A673 (cell line): ENCODE measurements at regions not wholly inside any gene's neighbourhood (a gene's known extent, or its start where the extent isn't known, plus 50 kb on each side); places are given as distances from the start of the nearest gene placed in this dataset.

Experiments
- BruUV-seq: library from RNA; stranded (reverse); fragments of 400-500 nt; replicated peaks from 2 replicates; lab custom pipeline; 2021; lab: Mats Ljungman, UMichigan
- CTCF ChIA-PET: fragments of 300-600 bp; sonication (Branson Sonifier 250); formaldehyde crosslinking; loops from one replicate; lab custom pipeline; 2022; ENCODE audit warnings: antibody characterized with exemption; lab: Charles Lee
- POLR2A ChIA-PET: fragments of 300-600 bp; sonication (Branson Sonifier 250); formaldehyde crosslinking; loops from one replicate; lab custom pipeline; 2022; ENCODE audit warnings: antibody characterized with exemption; ENCODE audit not compliant: low non-redundant PET; lab: Charles Lee
- DNase-seq: peaks from one replicate; pipeline ENCODE4 v3.0.0-alpha.2; 2015; ENCODE audit warnings: low spot score
- H3K27ac ChIP-seq: fragments of 200-600 bp; sonication (generic); 2 replicates; pipeline ENCODE4 v1.5.1; 2016; ENCODE audit warnings: mixed run types, low read depth, mild to moderate bottlenecking, mixed read lengths, antibody characterized with exemption, low read length; ENCODE audit not compliant: poor library complexity, severe bottlenecking
- H3K27me3 ChIP-seq: fragments of 200-600 bp; sonication (generic); replicated peaks from 2 replicates; pipeline ENCODE4 v1.6.1; 2017; ENCODE audit warnings: mixed run types, low read depth, mild to moderate bottlenecking, mixed read lengths, antibody characterized with exemption, low read length; ENCODE audit not compliant: insufficient read depth, poor library complexity
- H3K36me3 ChIP-seq: fragments of 200-600 bp; sonication (generic); 2 replicates; pipeline ENCODE4 v1.6.1; 2016; ENCODE audit warnings: mixed run types, mild to moderate bottlenecking, mixed read lengths, antibody characterized with exemption, low read length; ENCODE audit not compliant: insufficient read depth, poor library complexity, severe bottlenecking
- H3K4me1 ChIP-seq: fragments of 200-600 bp; sonication (generic); 2 replicates; pipeline ENCODE4 v1.6.1; 2017; ENCODE audit warnings: mixed run types, mild to moderate bottlenecking, mixed read lengths, antibody characterized with exemption, low read length; ENCODE audit not compliant: insufficient read depth, poor library complexity, severe bottlenecking
- H3K4me3 ChIP-seq: fragments of 200-600 bp; sonication (generic); 2 replicates; pipeline ENCODE4 v1.5.1; 2016; ENCODE audit warnings: low read depth, mixed run types, mild to moderate bottlenecking, mixed read lengths, low read length; ENCODE audit not compliant: poor library complexity, severe bottlenecking
- H3K9me3 ChIP-seq: fragments of 200-600 bp; sonication (generic); 2 replicates; pipeline ENCODE4 v1.6.1; 2016; ENCODE audit warnings: mixed run types, low read depth, mild to moderate bottlenecking, mixed read lengths, antibody characterized with exemption, low read length; ENCODE audit not compliant: poor library complexity, severe bottlenecking
- EZH2 ChIP-seq: fragments of 200-600 bp; sonication (generic); IDR thresholded peaks from 2 replicates; pipeline ENCODE4 v1.6.1; 2017; ENCODE audit warnings: borderline replicate concordance, low read depth, mild to moderate bottlenecking, mixed read lengths, antibody characterized with exemption, low read length; ENCODE audit not compliant: poor library complexity, severe bottlenecking
- intact Hi-C: fragments of 100-400 bp; cut with micrococcal nuclease; formaldehyde crosslinking; loops from one replicate; pipeline ENCODE4 v1.10.0; 2022; ENCODE audit not compliant: unreplicated experiment
- TF ChIP-seq, protein P1 (sequence below): fragments of 300-800, 200-600 bp; sonication (generic); conservative IDR thresholded peaks from 2 replicates; pipeline ENCODE4 v1.5.1; 2017; ENCODE audit warnings: low read depth, mild to moderate bottlenecking, antibody characterized with exemption, low read length, moderate library complexity, mixed read lengths

DNA sequence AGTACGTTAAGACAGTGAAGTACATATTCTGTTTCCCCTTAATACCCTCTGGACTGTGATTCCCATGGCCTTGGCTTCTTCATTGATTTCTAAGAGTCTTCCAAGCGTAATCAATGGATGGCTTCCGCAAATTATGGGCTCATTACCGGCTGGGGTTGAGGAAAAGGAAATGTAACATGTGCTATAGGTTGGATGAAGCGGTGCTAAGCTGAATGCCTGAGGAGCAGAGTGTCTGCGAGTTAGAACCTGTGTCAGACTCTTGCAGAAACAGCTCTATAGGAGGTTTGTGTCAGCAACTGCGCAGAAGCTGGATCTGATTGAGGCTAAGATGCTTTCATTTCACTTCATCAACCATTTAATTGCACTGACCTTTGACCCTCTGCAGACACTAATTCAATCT, 114.3 kb upstream of the CDH18 start:
- DNase-seq: no peak
- H3K36me3 ChIP-seq: no peaks in the 10 kb centered on the region
- TF ChIP-seq, protein P1, sequence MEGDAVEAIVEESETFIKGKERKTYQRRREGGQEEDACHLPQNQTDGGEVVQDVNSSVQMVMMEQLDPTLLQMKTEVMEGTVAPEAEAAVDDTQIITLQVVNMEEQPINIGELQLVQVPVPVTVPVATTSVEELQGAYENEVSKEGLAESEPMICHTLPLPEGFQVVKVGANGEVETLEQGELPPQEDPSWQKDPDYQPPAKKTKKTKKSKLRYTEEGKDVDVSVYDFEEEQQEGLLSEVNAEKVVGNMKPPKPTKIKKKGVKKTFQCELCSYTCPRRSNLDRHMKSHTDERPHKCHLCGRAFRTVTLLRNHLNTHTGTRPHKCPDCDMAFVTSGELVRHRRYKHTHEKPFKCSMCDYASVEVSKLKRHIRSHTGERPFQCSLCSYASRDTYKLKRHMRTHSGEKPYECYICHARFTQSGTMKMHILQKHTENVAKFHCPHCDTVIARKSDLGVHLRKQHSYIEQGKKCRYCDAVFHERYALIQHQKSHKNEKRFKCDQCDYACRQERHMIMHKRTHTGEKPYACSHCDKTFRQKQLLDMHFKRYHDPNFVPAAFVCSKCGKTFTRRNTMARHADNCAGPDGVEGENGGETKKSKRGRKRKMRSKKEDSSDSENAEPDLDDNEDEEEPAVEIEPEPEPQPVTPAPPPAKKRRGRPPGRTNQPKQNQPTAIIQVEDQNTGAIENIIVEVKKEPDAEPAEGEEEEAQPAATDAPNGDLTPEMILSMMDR: no peak
- no peak for TF ChIP-seq EZH2
- no TSS peak for BruUV-seq
- H3K4me3 ChIP-seq: no peak overlapping the region
- POLR2A ChIA-PET: no interaction called here
- intact Hi-C loops: no loop called here
- H3K4me1 ChIP-seq: no peaks in the 10 kb centered on the region
- no peaks in the 10 kb centered on the region for H3K9me3 ChIP-seq
- H3K27me3 ChIP-seq: no peaks in the 10 kb centered on the region
- no peak overlapping the region for H3K27ac ChIP-seq
- CTCF ChIA-PET: no interaction called here

DNA sequence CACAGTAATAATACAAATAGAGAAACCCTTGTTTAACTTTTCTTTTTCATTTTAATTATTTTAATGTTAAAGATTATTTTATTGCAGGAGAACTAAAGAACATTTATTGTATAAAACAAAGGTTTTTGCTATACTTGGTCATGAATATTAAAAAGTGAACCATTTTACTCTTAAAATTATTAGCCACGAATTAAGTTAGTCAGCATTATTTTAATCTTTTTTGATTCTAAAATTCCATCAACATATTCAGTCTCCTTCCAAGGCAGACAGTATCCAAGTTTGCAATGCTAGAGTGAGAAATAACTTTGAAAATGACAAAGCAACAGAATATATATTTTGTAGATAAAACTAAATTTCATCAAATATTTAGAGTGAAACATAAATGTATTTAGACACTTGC, 110.7 kb upstream of the CDH18 start:
- intact Hi-C loops: no loop called here
- TF ChIP-seq, protein P1: no peak
- TF ChIP-seq EZH2: no peak
- CTCF ChIA-PET: no interaction called here

DNA sequence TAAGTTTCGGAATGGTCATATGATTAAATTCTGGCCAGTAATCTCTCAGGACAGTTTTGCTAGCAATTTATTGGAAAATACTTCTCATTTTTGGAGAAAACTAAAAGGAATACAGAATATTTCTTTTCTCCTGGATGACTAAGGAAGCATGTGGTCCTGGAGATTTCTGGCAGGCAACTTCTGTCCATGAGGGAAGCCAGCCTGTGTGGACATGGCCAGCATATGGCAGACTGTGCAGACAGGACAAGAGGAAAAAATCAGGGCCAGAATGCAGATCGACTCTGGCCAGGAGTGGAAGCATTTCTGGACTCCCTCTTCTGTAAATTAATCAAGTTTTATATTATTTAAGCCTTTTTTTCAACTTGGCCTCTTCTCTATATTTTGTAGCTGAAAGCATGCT, 100.4 kb upstream of the CDH18 start:
- Histone ChIP-seq H3K36me3 (no peaks in the 10 kb centered on the region), H3K27ac (no peak overlapping the region), H3K4me3 (no peak overlapping the region), H3K9me3 (no peaks in the 10 kb centered on the region), H3K27me3 (no peaks in the 10 kb centered on the region), H3K4me1 (no peaks in the 10 kb centered on the region)
- intact Hi-C loops: no loop called here
- no TSS peak for BruUV-seq
- ChIA-PET POLR2A (no interaction called here), CTCF (no interaction called here)
- no peak for DNase-seq
- TF ChIP-seq, protein P1: no peak
- no peak for TF ChIP-seq EZH2

More for the DNA sequence above, 110.7 kb upstream of the CDH18 start:
- Histone ChIP-seq H3K9me3 (no peaks in the 10 kb centered on the region), H3K27me3 (no peaks in the 10 kb centered on the region), H3K4me1 (no peaks in the 10 kb centered on the region), H3K36me3 (no peaks in the 10 kb centered on the region), H3K27ac (no peak overlapping the region), H3K4me3 (no peak overlapping the region)
- no TSS peak for BruUV-seq
- POLR2A ChIA-PET: no interaction called here
- no peak for DNase-seq
